ENCODE measurements at regions not wholly inside any gene's neighbourhood (a gene's known extent, or its start where the extent isn't known, plus 50 kb on each side); places are given as distances from the start of the nearest gene placed in this dataset.
A peak's percentile ranks its signal among the peaks of the same experiment; 100 is the strongest.

- H3K9me3 ChIP-seq (ENCODE audit: insufficient read depth, low read length) = no peaks in the 10 kb centered on the region
- H2AFZ ChIP-seq (ENCODE audit: low read depth, low read length) = no peak overlapping the region
- H3K27ac ChIP-seq (ENCODE audit: low read length) = no peak overlapping the region
- H4K20me1 ChIP-seq (ENCODE audit: insufficient read depth, low read length) = no peaks in the 10 kb centered on the region
- H3K9ac ChIP-seq (ENCODE audit: low read length) = no peak overlapping the region
- H3K79me2 ChIP-seq (ENCODE audit: low read length) = no peaks in the 10 kb centered on the region
- H3K4me1 ChIP-seq (ENCODE audit: low read length) = no peaks in the 10 kb centered on the region
- H3K4me2 ChIP-seq (ENCODE audit: low read length) = no peak overlapping the region
- H3K36me3 ChIP-seq (replicated peaks; ENCODE audit: low read depth, low read length) = no peaks in the 10 kb centered on the region
- H3K4me3 ChIP-seq (ENCODE audit: low read length) = no peak overlapping the region
- TF ChIP-seq CTCF (IDR thresholded peaks at IDR 0.05; ENCODE audit: low read depth, low read length) = no peak
- peaks cover 8% of the 10 kb centered on the region; the same call in 1 of the 2 replicates for H3K27me3 ChIP-seq (ENCODE audit: low read depth, low read length)
Measured at GRCh38 chr6:916131-916530, 223.2 kb upstream of the EXOC2 start.

GRCh38 chr6:912871-913835 is 220.2 kb upstream of the EXOC2 start:
- no peaks in the 10 kb centered on the region for H3K79me2 ChIP-seq (ENCODE audit: low read length)
- H3K4me1 ChIP-seq (ENCODE audit: low read length) = no peaks in the 10 kb centered on the region
- no peaks in the 10 kb centered on the region for H3K36me3 ChIP-seq (replicated peaks; ENCODE audit: low read depth, low read length)
- no peak overlapping the region for H3K9ac ChIP-seq (ENCODE audit: low read length)
- H3K4me2 ChIP-seq (ENCODE audit: low read length) = peak overlapping the region; percentile 44
- H3K4me3 ChIP-seq (ENCODE audit: low read length) = no peak overlapping the region
- peaks cover 11% of the 10 kb centered on the region; the same call in 1 of the 2 replicates for H3K27me3 ChIP-seq (ENCODE audit: low read depth, low read length)
- TF ChIP-seq EZH2phosphoT487 (IDR thresholded peaks at IDR 0.05; ENCODE audit: low read depth) = no peak
- TF ChIP-seq CTCF (IDR thresholded peaks at IDR 0.05; ENCODE audit: low read depth, low read length) = peak; percentile 26
- H3K27ac ChIP-seq (ENCODE audit: low read length) = no peak overlapping the region
- no peak overlapping the region for H2AFZ ChIP-seq (ENCODE audit: low read depth, low read length)
- no peaks in the 10 kb centered on the region for H3K9me3 ChIP-seq (ENCODE audit: insufficient read depth, low read length)
- no peaks in the 10 kb centered on the region for H4K20me1 ChIP-seq (ENCODE audit: insufficient read depth, low read length)

GRCh38 chr6:907928-908327 is 215.0 kb upstream of the EXOC2 start:
- H3K4me1 ChIP-seq (ENCODE audit: low read length) = no peaks in the 10 kb centered on the region
- no peak overlapping the region for H3K4me2 ChIP-seq (ENCODE audit: low read length)
- H4K20me1 ChIP-seq (ENCODE audit: insufficient read depth, low read length) = no peaks in the 10 kb centered on the region
- TF ChIP-seq EZH2phosphoT487 (IDR thresholded peaks at IDR 0.05; ENCODE audit: low read depth) = no peak
- TF ChIP-seq CTCF (IDR thresholded peaks at IDR 0.05; ENCODE audit: low read depth, low read length) = no peak
- H3K27ac ChIP-seq (ENCODE audit: low read length) = no peak overlapping the region
- no peaks in the 10 kb centered on the region for H3K79me2 ChIP-seq (ENCODE audit: low read length)
- H3K27me3 ChIP-seq (ENCODE audit: low read depth, low read length) = peaks cover 17% of the 10 kb centered on the region
- no peak overlapping the region for H3K4me3 ChIP-seq (ENCODE audit: low read length)
- H3K9me3 ChIP-seq (ENCODE audit: insufficient read depth, low read length) = no peaks in the 10 kb centered on the region
- H3K36me3 ChIP-seq (replicated peaks; ENCODE audit: low read depth, low read length) = no peaks in the 10 kb centered on the region
- H3K9ac ChIP-seq (ENCODE audit: low read length) = no peak overlapping the region
- no peak overlapping the region for H2AFZ ChIP-seq (ENCODE audit: low read depth, low read length)

- no peaks in the 10 kb centered on the region for H4K20me1 ChIP-seq (ENCODE audit: insufficient read depth, low read length)
- no peak overlapping the region for H3K4me2 ChIP-seq (ENCODE audit: low read length)
- H3K4me3 ChIP-seq (ENCODE audit: low read length) = no peak overlapping the region
- H3K9me3 ChIP-seq (ENCODE audit: insufficient read depth, low read length) = no peaks in the 10 kb centered on the region
- no peak overlapping the region for H2AFZ ChIP-seq (ENCODE audit: low read depth, low read length)
- no peaks in the 10 kb centered on the region for H3K36me3 ChIP-seq (replicated peaks; ENCODE audit: low read depth, low read length)
- no peaks in the 10 kb centered on the region for H3K4me1 ChIP-seq (ENCODE audit: low read length)
- TF ChIP-seq CTCF (IDR thresholded peaks at IDR 0.05; ENCODE audit: low read depth, low read length) (no peak), EZH2phosphoT487 (IDR thresholded peaks at IDR 0.05; ENCODE audit: low read depth) (no peak)
- H3K27me3 ChIP-seq (ENCODE audit: low read depth, low read length) = peaks cover 9% of the 10 kb centered on the region
- no peaks in the 10 kb centered on the region for H3K79me2 ChIP-seq (ENCODE audit: low read length)
- no peak overlapping the region for H3K9ac ChIP-seq (ENCODE audit: low read length)
- H3K27ac ChIP-seq (ENCODE audit: low read length) = no peak overlapping the region
Measured at GRCh38 chr6:906920-907319, 214.0 kb upstream of the EXOC2 start.
